Tibial nerve (tissue), 4 donors: ENCODE measurements at regions not wholly inside any gene's neighbourhood (a gene's known extent, or its start where the extent isn't known, plus 50 kb on each side); places are given as distances from the start of the nearest gene placed in this dataset.

Experiments
- EP300 ChIP-seq, 2 donors: sonication (generic); formaldehyde crosslinking; IDR thresholded peaks; one replicate each; pipeline ENCODE4 v1.6.1; 2017; ENCODE audit warnings: antibody characterized with exemption in 2 of 2, mild to moderate bottlenecking in 1 of 2
- POLR2A ChIP-seq, 2 donors: fragments of 450-650 bp; IDR thresholded peaks; one replicate each; pipeline ENCODE4 v1.6.1; 2017; ENCODE audit warnings: antibody characterized with exemption in 2 of 2, mild to moderate bottlenecking in 2 of 2, moderate library complexity in 2 of 2
- TF ChIP-seq, protein P1 (sequence below), 5 experiments: fragments of 200-600 bp in 3 of 5; fragments of 450-650 bp in 2 of 5; sonication (generic) in 3 of 5; IDR thresholded peaks; one replicate each; pipeline ENCODE4 v1.5.1; 2016 to 2019; ENCODE audit warnings: antibody characterized with exemption in 5 of 5, mild to moderate bottlenecking in 3 of 5, moderate library complexity in 2 of 5

DNA sequence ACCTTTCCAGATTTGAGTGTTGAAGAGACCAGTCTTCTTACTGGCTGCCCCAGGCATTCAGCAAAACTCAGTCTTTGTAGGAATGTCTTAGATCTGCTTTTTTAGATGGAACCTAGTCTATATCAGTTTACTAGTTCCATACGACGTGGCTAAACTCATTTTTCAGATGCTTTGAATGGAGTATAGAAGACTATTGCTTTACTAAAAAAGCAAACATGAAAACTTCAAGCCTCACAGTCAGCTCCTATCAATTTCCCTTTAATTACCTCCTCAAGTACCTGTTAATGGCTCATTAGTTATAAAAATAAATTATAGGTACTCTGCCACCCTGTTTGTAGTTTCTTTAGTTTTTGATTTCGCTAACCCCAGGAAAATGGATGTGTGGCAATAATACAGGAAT is 63.0 kb upstream of the STOX2 start:
- TF ChIP-seq, protein P1, sequence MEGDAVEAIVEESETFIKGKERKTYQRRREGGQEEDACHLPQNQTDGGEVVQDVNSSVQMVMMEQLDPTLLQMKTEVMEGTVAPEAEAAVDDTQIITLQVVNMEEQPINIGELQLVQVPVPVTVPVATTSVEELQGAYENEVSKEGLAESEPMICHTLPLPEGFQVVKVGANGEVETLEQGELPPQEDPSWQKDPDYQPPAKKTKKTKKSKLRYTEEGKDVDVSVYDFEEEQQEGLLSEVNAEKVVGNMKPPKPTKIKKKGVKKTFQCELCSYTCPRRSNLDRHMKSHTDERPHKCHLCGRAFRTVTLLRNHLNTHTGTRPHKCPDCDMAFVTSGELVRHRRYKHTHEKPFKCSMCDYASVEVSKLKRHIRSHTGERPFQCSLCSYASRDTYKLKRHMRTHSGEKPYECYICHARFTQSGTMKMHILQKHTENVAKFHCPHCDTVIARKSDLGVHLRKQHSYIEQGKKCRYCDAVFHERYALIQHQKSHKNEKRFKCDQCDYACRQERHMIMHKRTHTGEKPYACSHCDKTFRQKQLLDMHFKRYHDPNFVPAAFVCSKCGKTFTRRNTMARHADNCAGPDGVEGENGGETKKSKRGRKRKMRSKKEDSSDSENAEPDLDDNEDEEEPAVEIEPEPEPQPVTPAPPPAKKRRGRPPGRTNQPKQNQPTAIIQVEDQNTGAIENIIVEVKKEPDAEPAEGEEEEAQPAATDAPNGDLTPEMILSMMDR (IDR thresholded peaks at IDR 0.05) = no peak
- TF ChIP-seq EP300 (IDR thresholded peaks at IDR 0.05) = no peak
- no peak for TF ChIP-seq POLR2A (IDR thresholded peaks at IDR 0.05)
